Fibroblast of gingiva (primary cell): ENCODE measurements at regions not wholly inside any gene's neighbourhood (a gene's known extent, or its start where the extent isn't known, plus 50 kb on each side); places are given as distances from the start of the nearest gene placed in this dataset.
A peak's percentile ranks its signal among the peaks of the same experiment; 100 is the strongest.
"Not testable (repeated sequence)": the region's sequence is repeated elsewhere in the genome, so short reads cannot be mapped to it uniquely, and the experiment has no call there.

Experiments
- DNase-seq: peaks from one replicate; pipeline ENCODE4 v3.0.0-alpha.2; 2011; ENCODE audit warnings: low read depth

- DNase-seq = no peak
Observed at GRCh38 chrX:152079768-152080167, 58.6 kb downstream of the MAGEA10 start.

GRCh38 chrX:152074163-152074562 lies 64.2 kb downstream of the MAGEA10 start:
- DNase-seq = no peak

GRCh38 chrX:152072236-152072635 lies 66.1 kb downstream of the MAGEA10 start:
- peak; percentile 57 for DNase-seq

- DNase-seq = no peak
Observed at GRCh38 chrX:152070144-152070543, 68.2 kb downstream of the MAGEA10 start.

GRCh38 chrX:152061557-152061956 lies 76.8 kb downstream of the MAGEA10 start:
- DNase-seq = no peak

- no peak for DNase-seq
Observed at GRCh38 chrX:152061083-152061482, 77.3 kb downstream of the MAGEA10 start.

- DNase-seq = not testable (repeated sequence)
Observed at GRCh38 chrX:152050623-152051022, 76.1 kb upstream of the GABRE start.

- no peak for DNase-seq
Observed at GRCh38 chrX:152044383-152044782, 69.9 kb upstream of the GABRE start.

GRCh38 chrX:152038804-152039203 lies 64.3 kb upstream of the GABRE start:
- no peak for DNase-seq

GRCh38 chrX:152037183-152037582 lies 62.7 kb upstream of the GABRE start:
- DNase-seq = no peak

- DNase-seq = not testable (repeated sequence)
Observed at GRCh38 chrX:152031346-152031745, 56.9 kb upstream of the GABRE start.

- no peak for DNase-seq
Observed at GRCh38 chrX:152028579-152028978, 54.1 kb upstream of the GABRE start.

GRCh38 chrX:152025656-152026440 lies 51.4 kb upstream of the GABRE start:
- no peak for DNase-seq

- DNase-seq = no peak
Observed at GRCh38 chrX:152024710-152025109, 50.2 kb upstream of the GABRE start.
